ENCODE measurements at regions not wholly inside any gene's neighbourhood (a gene's known extent, or its start where the extent isn't known, plus 50 kb on each side); places are given as distances from the start of the nearest gene placed in this dataset.

DNA sequence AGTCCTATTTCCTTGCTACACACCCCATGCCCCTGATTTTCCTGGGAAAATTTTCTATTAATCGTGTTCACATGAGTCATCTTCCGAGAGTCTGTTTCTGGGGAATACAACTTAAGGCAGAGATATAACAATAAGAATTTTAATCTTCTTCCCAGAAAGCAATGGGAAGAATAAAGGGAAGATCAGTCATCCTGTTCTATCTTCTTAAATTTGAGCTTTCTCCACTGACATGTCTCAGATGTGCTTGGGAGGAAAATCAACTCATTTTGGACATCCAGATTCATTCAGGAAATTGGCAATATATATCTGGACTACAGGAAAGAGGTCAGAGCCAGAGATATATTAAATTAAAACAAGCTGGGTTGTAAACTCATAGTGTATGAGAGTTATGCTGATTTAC lies 62.3 kb upstream of the SPAG16 start (continued):
- TF ChIP-seq GATA4 (IDR thresholded peaks at IDR 0.05; ENCODE audit: borderline replicate concordance, low read depth) (no peak), ZNF138 (CRISPR knock-in tag; IDR thresholded peaks at IDR 0.05; ENCODE audit: low read depth) (no peak)
- TF ChIP-seq, protein P1, sequence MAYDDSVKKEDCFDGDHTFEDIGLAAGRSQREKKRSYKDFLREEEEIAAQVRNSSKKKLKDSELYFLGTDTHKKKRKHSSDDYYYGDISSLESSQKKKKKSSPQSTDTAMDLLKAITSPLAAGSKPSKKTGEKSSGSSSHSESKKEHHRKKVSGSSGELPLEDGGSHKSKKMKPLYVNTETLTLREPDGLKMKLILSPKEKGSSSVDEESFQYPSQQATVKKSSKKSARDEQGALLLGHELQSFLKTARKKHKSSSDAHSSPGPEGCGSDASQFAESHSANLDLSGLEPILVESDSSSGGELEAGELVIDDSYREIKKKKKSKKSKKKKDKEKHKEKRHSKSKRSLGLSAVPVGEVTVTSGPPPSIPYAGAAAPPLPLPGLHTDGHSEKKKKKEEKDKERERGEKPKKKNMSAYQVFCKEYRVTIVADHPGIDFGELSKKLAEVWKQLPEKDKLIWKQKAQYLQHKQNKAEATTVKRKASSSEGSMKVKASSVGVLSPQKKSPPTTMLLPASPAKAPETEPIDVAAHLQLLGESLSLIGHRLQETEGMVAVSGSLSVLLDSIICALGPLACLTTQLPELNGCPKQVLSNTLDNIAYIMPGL (CRISPR knock-in tag; IDR thresholded peaks at IDR 0.05; ENCODE audit: borderline replicate concordance in 1 of 2, low read depth in 1 of 2), result no peak

DNA sequence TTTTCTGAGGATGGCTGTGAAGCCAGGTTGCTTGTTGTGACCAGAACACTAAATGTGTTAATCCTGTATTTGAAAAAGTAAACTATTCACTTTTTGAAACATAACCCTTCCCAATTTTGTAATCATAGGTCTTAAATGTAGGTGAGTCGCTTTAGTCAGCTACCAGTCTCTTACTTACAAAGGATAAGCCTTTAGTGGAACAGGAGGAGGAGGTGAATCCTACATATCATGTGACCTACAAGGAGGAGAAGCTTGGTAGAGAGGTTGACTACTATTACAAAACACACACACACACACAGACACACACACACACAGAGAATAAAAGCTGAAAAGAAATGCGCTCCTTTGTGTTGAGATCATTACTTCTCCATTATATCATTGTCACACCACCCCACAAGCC lies 59.9 kb upstream of the SPAG16 start:
- intact Hi-C loops (cut with micrococcal nuclease; ENCODE audit: unreplicated experiment) (no loop called here), in situ Hi-C loops (cut with HindIII; ENCODE audit: extremely low pct_ligation_motif_present, low pct_unique_long_range_greater_than_20kb) (no loop called here)
- no peak overlapping the region for H3K9ac ChIP-seq (ENCODE audit: insufficient read depth, low read depth, low read length)
- ChIA-PET CTCF (ENCODE audit: low intra/inter-chr PET ratio, low total read pairs) (no interaction called here), POLR2A (no interaction called here)
- H3K4me2 ChIP-seq (ENCODE audit: low read depth, low read length), result no peak overlapping the region
- ATAC-seq (no peak), DNase-seq (ENCODE audit: low spot score) (no peak), FAIRE-seq (no peak)
- no peaks in the 10 kb centered on the region for H3K4me1 ChIP-seq (ENCODE audit: insufficient read depth, low read length)
- H2AFZ ChIP-seq (ENCODE audit: low read length), result no peak overlapping the region
- H3K4me3 ChIP-seq (replicated peaks in 1 of 3; ENCODE audit: insufficient read depth in 1 of 3, low read depth in 2 of 3, low read length in 3 of 3), result no peak overlapping the region
- no peaks in the 10 kb centered on the region for H4K20me1 ChIP-seq (ENCODE audit: insufficient read depth, low read length)
- no TSS peak for BruUV-seq (replicated peaks)
- H3K79me2 ChIP-seq (ENCODE audit: insufficient read depth, low read length), result no peaks in the 10 kb centered on the region
- H3K9me3 ChIP-seq (ENCODE audit: low read length), result no peaks in the 10 kb centered on the region
- H3K27ac ChIP-seq (ENCODE audit: extremely low read length, insufficient read depth, low read length), result no peak overlapping the region
- 0 out of 5 replicates have a peak, but pooled peaks cover 0 to 5% of the 10 kb centered on the region in 2 experiments for H3K27me3 ChIP-seq (ENCODE audit: control insufficient read depth in 1 of 2, insufficient read depth in 2 of 2, low read length in 2 of 2)
- H3K36me3 ChIP-seq (replicated peaks in 1 of 2; ENCODE audit: control insufficient read depth in 1 of 2, insufficient read depth in 2 of 2, low read length in 2 of 2), result no peaks in the 10 kb centered on the region
- 49% methylated on average over 2 of the region's 2 CpGs for WGBS (ENCODE audit: low lambda C conversion rate)
- TF ChIP-seq ZNF430 (CRISPR knock-in tag; IDR thresholded peaks at IDR 0.05), result no peak
- TF ChIP-seq, protein P2, sequence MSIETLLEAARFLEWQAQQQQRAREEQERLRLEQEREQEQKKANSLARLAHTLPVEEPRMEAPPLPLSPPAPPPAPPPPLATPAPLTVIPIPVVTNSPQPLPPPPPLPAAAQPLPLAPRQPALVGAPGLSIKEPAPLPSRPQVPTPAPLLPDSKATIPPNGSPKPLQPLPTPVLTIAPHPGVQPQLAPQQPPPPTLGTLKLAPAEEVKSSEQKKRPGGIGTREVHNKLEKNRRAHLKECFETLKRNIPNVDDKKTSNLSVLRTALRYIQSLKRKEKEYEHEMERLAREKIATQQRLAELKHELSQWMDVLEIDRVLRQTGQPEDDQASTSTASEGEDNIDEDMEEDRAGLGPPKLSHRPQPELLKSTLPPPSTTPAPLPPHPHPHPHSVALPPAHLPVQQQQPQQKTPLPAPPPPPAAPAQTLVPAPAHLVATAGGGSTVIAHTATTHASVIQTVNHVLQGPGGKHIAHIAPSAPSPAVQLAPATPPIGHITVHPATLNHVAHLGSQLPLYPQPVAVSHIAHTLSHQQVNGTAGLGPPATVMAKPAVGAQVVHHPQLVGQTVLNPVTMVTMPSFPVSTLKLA (IDR thresholded peaks at IDR 0.05), result no peak
- TF ChIP-seq, protein P3, sequence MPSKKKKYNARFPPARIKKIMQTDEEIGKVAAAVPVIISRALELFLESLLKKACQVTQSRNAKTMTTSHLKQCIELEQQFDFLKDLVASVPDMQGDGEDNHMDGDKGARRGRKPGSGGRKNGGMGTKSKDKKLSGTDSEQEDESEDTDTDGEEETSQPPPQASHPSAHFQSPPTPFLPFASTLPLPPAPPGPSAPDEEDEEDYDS (CRISPR knock-in tag; IDR thresholded peaks at IDR 0.05), result no peak
- no peak for TF ChIP-seq ZNF670 (CRISPR knock-in tag; IDR thresholded peaks at IDR 0.05; ENCODE audit: borderline replicate concordance)
- TF ChIP-seq SYNCRIP (IDR thresholded peaks at IDR 0.05; ENCODE audit: insufficient read depth, low read depth, low read length), result no peak
- no peak for TF ChIP-seq NFIC (IDR thresholded peaks at IDR 0.05; ENCODE audit: low read length)
- no peak for TF ChIP-seq HES4 (CRISPR knock-in tag; IDR thresholded peaks at IDR 0.05; ENCODE audit: borderline replicate concordance)
- TF ChIP-seq GTF2F1 (IDR thresholded peaks at IDR 0.05; ENCODE audit: low read length), result no peak
- TF ChIP-seq, protein P4, sequence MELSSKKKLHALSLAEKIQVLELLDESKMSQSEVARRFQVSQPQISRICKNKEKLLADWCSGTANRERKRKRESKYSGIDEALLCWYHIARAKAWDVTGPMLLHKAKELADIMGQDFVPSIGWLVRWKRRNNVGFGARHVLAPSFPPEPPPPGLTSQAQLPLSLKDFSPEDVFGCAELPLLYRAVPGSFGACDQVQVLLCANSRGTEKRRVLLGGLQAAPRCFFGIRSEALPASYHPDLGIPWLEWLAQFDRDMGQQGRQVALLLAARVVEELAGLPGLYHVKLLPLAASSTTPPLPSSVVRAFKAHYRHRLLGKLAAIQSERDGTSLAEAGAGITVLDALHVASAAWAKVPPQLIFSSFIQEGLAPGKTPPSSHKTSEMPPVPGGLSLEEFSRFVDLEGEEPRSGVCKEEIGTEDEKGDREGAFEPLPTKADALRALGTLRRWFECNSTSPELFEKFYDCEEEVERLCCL (CRISPR knock-in tag; IDR thresholded peaks at IDR 0.05; ENCODE audit: borderline replicate concordance), result no peak
- TF ChIP-seq PTBP1 (IDR thresholded peaks at IDR 0.05; ENCODE audit: low read depth, low read length, poor library complexity, severe bottlenecking), result no peak
- no peak for TF ChIP-seq TP53 (CRISPR knock-in tag; conservative IDR thresholded peaks at IDR 0.05)
- TF ChIP-seq NR2F1 (CRISPR knock-in tag; IDR thresholded peaks at IDR 0.05), result no peak
- TF ChIP-seq CEBPG (CRISPR knock-in tag; IDR thresholded peaks at IDR 0.05), result no peak
- no peak for TF ChIP-seq NFATC3 (CRISPR knock-in tag; IDR thresholded peaks at IDR 0.05)
- TF ChIP-seq HOXD1 (CRISPR knock-in tag; IDR thresholded peaks at IDR 0.05), result no peak
- TF ChIP-seq EHMT2 (IDR thresholded peaks at IDR 0.05; ENCODE audit: borderline replicate concordance, low read depth, low read length), result no peak
- no peak for TF ChIP-seq ZNF570 (CRISPR knock-in tag; IDR thresholded peaks at IDR 0.05; ENCODE audit: borderline replicate concordance)
- no peak for TF ChIP-seq MIXL1 (CRISPR knock-in tag; IDR thresholded peaks at IDR 0.05)
